Mucosa of descending colon (tissue), 3 donors: ENCODE measurements at regions not wholly inside any gene's neighbourhood (a gene's known extent, or its start where the extent isn't known, plus 50 kb on each side); places are given as distances from the start of the nearest gene placed in this dataset.
"Not testable (repeated sequence)": the region's sequence is repeated elsewhere in the genome, so short reads cannot be mapped to it uniquely, and the experiment has no call there.

ENCODE experiments used
- ATAC-seq: fragments of 200-7000 bp; cut with Tn5 transposase; one replicate; pipeline ENCODE4 v1.9.1; 2020; ENCODE audit warnings: mild to moderate bottlenecking, moderate library complexity
- DNase-seq, 3 donors: peaks; one replicate each; pipeline ENCODE4 v3.0.0-alpha.2; 2020
- H3K36me3 ChIP-seq: fragments of 200-600 bp; one replicate; pipeline ENCODE4 v1.8.0; 2021; ENCODE audit warnings: low read depth, mild to moderate bottlenecking
- H3K4me1 ChIP-seq: fragments of 200-600 bp; one replicate; pipeline ENCODE4 v1.8.0; 2021; ENCODE audit warnings: low read depth, mild to moderate bottlenecking
- H3K4me3 ChIP-seq: fragments of 200-600 bp; one replicate; pipeline ENCODE4 v1.8.0; 2021; ENCODE audit warnings: mild to moderate bottlenecking
- H3K9me3 ChIP-seq: fragments of 200-600 bp; one replicate; pipeline ENCODE4 v1.8.0; 2021; ENCODE audit warnings: mild to moderate bottlenecking
- intact Hi-C, 2 donors: fragments of 100-400 bp; cut with DNase I in 1 of 2; cut with micrococcal nuclease in 1 of 2; formaldehyde crosslinking; loops; one replicate each; pipeline versions ENCODE4 v1.11.0 to v1.11.1; 2022; cut with DNase I, micrococcal nuclease
- TF ChIP-seq, protein P1 (sequence below): fragments of 200-600 bp; IDR thresholded peaks from one replicate; pipeline ENCODE4 v1.8.0; 2022; ENCODE audit warnings: antibody characterized with exemption, mild to moderate bottlenecking
- donor health status: DM: no; HTN: no; CAD: no; lungs with moderate emphysema.
- donor health status: DM: no; HTN: no; CAD: no.
- donor health status: DM: no; HTN: yes; CAD: no.

DNA sequence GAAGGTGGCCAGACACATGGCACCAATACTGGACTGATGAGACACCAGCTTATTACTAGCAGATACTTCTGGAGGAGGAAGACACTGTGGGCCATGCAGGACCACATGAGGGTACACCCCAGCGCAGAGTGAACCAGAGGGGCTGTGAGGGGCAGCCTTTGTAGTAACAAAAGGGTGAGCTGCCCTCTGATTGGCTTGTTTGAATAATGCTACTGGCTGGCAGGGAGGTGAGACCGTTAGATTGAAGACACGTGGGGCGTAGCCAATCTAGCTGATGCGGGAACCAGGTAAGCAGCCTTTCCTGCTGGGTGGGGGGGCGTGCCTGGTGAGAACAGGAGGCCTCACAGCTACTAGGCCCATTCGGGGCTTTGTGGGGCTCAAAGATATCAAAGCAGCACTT lies 102.8 kb upstream of the SEC14L1 start:
- ATAC-seq (no peak), DNase-seq (no peak)
- no peaks in the 10 kb centered on the region for H3K36me3 ChIP-seq
- TF ChIP-seq, protein P1, sequence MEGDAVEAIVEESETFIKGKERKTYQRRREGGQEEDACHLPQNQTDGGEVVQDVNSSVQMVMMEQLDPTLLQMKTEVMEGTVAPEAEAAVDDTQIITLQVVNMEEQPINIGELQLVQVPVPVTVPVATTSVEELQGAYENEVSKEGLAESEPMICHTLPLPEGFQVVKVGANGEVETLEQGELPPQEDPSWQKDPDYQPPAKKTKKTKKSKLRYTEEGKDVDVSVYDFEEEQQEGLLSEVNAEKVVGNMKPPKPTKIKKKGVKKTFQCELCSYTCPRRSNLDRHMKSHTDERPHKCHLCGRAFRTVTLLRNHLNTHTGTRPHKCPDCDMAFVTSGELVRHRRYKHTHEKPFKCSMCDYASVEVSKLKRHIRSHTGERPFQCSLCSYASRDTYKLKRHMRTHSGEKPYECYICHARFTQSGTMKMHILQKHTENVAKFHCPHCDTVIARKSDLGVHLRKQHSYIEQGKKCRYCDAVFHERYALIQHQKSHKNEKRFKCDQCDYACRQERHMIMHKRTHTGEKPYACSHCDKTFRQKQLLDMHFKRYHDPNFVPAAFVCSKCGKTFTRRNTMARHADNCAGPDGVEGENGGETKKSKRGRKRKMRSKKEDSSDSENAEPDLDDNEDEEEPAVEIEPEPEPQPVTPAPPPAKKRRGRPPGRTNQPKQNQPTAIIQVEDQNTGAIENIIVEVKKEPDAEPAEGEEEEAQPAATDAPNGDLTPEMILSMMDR, result no peak
- no peaks in the 10 kb centered on the region for H3K4me1 ChIP-seq
- H3K9me3 ChIP-seq, result no peaks in the 10 kb centered on the region
- H3K4me3 ChIP-seq, result no peak overlapping the region
- intact Hi-C loops, result no loop called here

DNA sequence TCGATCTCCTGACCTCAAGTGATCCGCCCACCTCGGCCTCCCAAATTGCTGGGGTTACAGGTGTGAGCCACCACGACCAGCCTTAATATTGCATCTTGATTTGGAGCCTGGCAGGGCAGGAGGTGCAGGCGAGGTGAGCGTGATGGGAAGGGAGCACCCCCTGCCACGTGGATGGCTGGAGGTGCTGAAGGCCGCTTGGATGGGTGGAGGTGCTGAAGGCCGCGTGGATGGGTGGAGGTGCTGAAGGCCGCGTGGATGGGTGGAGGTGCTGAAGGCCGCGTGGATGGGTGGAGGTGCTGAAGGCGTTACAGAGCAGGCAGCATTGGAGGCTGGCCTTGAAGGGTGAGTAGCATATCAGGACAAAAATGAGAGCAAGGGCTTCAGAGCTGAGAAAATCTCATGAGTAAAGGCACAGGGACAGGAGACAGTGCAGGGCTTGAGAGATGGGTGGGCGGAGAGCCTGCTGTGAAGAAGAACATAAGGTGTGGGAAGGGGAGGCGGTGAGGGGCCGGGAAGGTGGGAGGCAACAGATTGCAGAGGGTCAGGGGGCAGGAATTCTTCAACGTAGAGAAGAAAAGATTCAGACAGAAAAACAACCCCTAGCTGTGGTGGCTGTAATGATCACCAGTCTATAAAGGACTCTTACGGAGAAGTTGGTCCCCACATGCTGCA lies 101.7 kb upstream of the SEC14L1 start:
- Histone ChIP-seq H3K4me3 (no peak overlapping the region), H3K36me3 (no peaks in the 10 kb centered on the region), H3K4me1 (no peaks in the 10 kb centered on the region), H3K9me3 (no peaks in the 10 kb centered on the region)
- ATAC-seq (no peak), DNase-seq (no peak)
- intact Hi-C loops, result no loop called here
- TF ChIP-seq, protein P1, result no peak

DNA sequence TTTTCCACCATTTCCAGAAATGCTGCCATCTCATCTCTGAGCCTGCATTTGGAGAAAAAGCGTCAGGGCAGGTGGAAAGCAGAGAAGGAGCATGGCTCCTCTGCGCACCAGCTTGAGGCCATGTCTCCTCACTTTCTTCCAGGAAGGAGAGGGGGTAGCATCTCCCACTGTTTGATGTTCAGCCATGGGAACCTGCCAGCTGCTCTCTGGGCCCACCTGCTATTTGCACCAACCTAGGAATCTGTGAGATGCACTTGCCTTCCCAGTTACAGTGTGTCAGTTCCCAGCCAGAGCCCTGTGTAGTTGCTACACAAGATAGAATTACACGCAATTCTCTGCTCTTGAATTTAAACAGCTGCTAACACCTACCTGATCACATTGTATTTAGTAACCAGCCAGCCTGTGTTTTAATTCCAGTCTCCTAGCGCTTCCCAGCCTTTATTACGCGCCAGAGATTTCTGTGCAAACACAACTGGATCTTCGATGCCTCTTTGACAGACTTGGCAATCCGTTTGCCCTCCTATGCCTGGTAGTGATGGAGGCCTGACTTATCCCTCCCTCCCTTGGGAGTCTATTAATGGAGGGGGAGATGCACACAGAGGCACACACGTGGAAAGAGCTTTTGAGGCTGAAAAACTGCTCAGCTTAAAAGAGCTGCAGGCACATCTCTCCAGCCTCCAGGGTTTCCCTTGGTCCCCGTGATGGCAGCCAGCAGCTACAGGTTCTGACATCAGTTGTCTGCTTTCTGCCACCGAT lies 98.1 kb upstream of the SEC14L1 start:
- TF ChIP-seq, protein P1, result no peak
- intact Hi-C loops, result no loop called here
- Histone ChIP-seq H3K4me3 (no peak overlapping the region), H3K4me1 (no peaks in the 10 kb centered on the region), H3K36me3 (no peaks in the 10 kb centered on the region), H3K9me3 (no peaks in the 10 kb centered on the region)
- DNase-seq (no peak), ATAC-seq (no peak)

DNA sequence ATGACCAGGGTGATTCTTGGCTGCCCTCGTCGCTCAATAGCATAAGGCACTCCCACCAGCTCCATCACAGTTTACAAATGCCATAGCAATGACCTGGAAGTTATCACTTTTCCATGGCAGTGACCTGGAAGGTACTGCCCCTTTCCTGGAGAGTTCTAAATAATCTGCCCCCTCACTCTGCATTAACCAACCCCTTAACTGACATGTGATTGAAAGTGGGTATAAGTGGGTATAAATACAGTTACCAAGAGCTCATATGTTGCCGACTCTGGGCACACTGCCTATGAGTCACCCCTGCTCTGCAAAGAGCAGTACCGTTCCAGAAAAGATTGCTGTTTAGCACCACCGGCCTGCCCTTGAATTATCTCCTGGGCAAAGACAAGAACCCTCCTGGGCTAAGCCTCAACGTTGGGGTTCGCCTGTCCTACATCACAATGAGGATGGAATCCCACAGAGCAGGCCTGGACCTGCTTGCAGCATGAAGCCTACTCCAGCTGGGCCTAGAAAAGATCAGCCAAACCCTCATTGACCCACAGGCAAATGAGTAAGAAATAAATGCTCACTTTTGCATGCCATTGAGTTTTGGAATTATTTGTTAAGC lies 95.2 kb upstream of the SEC14L1 start:
- no peak for DNase-seq
- Histone ChIP-seq H3K4me3 (no peak overlapping the region), H3K4me1 (no peaks in the 10 kb centered on the region), H3K36me3 (no peaks in the 10 kb centered on the region), H3K9me3 (no peaks in the 10 kb centered on the region)
- no peak for ATAC-seq
- intact Hi-C loops, result no loop called here
- TF ChIP-seq, protein P1, result no peak

DNA sequence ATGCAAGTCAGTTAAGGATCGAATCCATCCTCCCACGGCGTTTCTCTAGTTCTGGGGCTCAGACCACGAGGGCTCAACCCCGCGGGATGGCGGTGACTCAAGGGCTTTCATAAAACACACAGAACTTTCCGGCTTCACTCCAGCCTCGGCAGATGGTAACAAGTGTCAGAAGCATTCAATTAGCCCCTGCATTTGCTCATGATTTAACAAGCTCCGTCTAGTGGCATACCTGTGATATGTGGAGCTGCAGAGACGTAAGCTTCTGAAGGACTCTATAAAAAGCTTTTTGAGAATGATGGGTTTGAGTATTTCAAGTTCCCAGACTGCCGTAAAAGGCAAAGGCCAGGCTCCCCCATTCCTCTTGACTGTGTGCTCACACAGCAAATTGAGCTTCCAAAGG lies 91.3 kb upstream of the SEC14L1 start:
- intact Hi-C loops, result no loop called here
- TF ChIP-seq, protein P1, result no peak
- no peaks in the 10 kb centered on the region for H3K36me3 ChIP-seq
- no peak overlapping the region for H3K4me3 ChIP-seq
- DNase-seq (no peak), ATAC-seq (no peak)
- H3K9me3 ChIP-seq, result no peaks in the 10 kb centered on the region
- H3K4me1 ChIP-seq, result no peaks in the 10 kb centered on the region

DNA sequence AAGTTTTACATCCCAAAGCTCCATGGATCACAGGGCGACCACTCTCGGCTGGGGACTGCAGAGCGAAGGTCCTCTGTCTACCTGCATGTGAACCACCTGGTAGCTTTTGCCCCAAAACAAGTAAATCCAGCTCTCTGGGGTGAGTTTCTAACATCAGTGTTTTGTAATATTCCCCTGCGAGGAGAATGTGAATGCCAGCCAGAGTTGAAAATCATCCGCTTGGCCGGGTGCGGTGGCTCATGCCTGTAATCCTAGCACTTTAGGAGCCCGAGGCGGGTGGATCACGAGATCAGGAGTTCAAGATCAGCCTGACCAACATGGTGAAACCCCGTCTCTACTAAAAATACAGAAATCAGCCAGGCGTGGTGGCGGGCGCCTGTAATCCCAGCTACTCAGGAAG lies 89.9 kb upstream of the SEC14L1 start:
- H3K4me1 ChIP-seq, intact Hi-C loops, ATAC-seq, H3K9me3 ChIP-seq, H3K4me3 ChIP-seq, H3K36me3 ChIP-seq, DNase-seq: not testable (repeated sequence)
